Activated CD4-positive, alpha-beta T cell treated with anti-CD3 and anti-CD28 coated beads, Interleukin-10, Interleukin-2, amounts not matched to agents 100 ng/mL and 50 ng/mL, durations not matched to agents 16 hours and 8 hours (primary cell): ENCODE measurements at regions not wholly inside any gene's neighbourhood (a gene's known extent, or its start where the extent isn't known, plus 50 kb on each side); places are given as distances from the start of the nearest gene placed in this dataset.
"Not testable (repeated sequence)": the region's sequence is repeated elsewhere in the genome, so short reads cannot be mapped to it uniquely, and the experiment has no call there.

Experiments
- DNase-seq: peaks from one replicate; pipeline ENCODE4 v3.0.0-alpha.2; 2020

DNA sequence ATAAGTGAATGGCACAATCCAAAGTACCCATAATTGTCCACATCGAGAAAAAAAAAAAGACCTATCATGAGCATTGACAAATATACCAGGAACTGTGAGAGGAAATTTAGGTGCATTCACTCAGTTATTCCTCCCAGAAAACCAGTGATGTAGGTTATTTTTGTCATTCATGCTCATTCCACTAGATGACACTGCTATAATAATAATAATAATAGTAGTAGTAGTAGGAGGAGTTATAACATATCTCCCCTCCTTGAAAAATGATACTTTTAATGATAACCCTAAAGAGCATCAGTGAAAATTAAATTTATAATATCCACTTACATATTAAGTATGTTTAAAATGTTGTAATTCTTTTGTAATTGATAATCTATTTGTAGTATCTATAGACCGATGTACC, 463.9 kb upstream of the MIR17HG start:
- no peak for DNase-seq

DNA sequence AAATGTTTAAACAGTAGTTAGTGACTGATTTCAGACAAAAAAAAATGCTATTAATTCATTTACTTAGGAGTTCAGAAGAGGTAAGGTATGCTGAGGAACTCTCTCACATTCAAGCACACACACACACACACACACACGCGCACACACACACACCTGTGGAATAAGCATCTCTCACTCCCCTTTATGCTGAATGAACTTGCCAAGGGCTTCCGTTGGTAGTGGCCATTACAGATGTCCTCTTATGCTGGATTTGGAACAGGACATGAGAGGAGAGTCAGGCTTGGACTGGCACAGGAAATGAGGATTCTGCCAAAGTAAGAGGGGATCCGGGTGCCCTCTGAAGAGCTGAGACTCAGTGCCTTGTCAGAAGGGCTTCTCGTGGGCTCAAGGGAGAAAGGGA, 463.4 kb upstream of the MIR17HG start:
- DNase-seq = no peak

DNA sequence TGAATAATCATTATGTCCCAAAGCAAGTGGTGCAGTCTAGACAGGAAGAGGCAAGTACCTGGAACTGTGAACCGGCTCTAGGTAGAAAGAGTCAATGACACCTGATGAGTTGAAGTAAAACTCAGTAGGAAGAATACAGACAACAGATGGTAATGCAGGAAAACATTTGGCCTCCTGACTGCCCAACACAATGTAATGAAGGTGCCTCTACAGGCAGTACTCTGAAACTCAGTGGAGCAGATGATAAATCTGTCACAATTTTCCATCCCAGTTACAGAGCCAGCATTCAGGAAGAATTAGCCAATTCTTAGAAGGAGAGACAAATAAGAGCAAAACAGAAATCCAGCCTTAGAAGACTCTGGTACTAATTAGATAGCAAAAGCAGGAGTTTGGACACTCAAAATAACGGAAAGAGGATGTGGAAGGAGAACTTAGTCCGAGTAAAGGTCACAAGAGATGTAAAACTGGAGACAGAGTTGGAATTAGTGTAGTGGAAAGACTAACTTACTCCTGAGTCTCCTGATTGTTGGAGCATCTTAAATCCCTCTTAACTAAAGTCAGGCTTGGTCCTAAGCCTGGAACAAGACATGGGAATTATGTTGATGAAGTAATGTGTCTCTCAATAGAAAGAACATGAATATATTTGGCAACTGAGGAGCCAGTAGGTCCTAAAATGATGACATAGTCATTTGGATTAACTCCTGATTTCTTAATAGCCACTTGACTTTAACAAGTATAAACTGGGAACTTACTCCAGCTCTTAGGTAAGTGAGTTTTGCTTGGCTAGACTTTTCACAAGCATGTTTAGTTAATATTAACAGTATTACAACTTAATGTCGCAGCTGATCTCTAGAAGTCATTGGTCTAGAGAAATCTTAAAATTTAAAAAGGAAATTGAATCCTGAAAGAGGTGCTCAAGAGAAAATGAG, 457.3 kb upstream of the MIR17HG start:
- DNase-seq = no peak

DNA sequence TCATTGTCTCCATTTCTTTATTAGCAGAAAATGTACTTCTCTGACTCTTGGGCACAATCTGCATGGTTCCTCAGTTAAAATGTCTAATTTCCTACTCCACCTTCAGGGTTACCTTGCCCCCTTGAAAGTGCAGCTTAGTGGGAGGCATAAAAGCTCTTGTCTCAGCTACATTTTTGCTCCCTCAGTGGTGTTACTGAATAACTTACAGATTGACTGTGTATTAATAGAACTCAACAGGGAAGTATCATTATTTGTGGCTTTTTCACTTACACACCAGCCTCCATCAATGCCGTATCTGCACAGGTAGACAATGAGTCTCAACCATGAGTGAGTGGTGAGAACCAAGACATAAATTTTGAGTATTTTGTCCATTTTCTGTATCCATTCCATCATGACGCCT, 456.2 kb upstream of the MIR17HG start:
- DNase-seq = no peak

DNA sequence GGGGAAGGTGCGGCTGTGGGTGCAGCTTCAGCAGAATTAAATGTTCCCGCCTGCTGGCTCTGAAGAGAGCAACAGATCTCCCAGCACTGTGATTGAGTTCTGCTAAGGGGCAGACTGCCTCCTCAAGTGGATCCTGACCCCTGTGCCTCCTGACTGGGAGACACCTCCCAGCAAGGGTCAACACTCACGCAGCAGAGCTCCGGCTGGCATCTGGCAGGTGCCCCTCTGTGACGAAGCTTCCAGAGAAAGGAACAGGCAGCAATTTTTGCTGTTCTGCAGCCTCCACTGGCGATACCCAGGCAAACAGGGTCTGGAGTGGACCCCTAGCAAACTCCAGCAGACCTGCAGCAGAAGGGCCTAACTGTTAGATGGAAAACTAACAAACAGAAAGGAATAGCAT, 454.3 kb upstream of the MIR17HG start:
- DNase-seq = not testable (repeated sequence)

DNA sequence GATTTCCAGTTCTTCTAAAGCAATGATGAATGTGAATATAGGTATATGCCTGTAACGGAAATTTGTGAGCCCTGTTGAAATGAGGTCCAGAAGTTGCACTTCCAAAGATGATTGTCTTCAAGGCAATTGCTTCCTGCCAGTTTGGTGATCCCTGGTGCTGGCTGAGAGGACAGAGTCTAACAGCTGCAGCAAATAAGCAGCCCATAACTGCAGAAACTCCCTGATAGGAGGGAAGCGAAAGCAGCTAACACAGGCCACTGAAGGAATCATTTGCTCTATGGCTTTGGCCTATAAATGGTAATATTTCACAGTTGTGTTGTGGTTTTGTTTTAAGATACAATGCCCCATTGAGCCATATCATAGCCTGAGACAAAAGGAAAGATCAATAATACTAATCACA, 451.5 kb upstream of the MIR17HG start:
- no peak for DNase-seq

DNA sequence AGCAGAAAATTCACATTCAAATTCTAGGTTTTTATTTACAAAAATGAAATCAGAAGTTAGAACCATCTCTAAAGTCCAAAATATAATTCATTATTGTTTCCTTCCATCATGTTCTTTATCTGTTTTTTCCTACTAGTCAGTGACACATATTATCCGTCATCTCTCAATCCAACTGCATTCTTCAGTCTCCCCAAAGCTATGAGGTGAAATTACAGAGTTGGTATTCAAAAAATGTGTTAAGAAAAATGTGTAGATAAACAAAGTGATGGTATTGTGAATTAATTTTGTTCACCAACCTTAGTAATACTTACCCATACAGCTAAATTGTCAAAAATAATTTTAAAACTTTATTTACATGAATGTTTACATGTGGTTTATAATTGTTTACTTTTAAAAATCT, 448.7 kb upstream of the MIR17HG start:
- DNase-seq = no peak

DNA sequence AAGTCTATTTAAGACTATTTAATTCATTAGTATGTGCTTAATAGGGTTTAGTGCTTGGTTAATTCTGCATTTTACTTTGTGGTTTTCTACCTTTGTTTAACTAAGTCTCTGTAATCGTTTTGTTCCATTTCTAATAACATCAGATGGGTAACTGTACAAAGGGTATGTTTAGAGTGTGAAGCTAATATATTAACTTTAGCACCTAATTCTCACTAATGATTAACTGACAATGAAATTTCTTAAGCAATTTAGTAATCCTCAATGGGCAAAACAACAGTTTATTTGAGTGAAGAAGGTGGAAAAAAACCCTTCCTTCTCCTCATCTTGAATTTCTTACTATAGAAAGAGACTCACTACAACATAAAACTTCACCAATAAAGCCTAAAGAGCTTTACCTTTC, 448.1 kb upstream of the MIR17HG start:
- no peak for DNase-seq

DNA sequence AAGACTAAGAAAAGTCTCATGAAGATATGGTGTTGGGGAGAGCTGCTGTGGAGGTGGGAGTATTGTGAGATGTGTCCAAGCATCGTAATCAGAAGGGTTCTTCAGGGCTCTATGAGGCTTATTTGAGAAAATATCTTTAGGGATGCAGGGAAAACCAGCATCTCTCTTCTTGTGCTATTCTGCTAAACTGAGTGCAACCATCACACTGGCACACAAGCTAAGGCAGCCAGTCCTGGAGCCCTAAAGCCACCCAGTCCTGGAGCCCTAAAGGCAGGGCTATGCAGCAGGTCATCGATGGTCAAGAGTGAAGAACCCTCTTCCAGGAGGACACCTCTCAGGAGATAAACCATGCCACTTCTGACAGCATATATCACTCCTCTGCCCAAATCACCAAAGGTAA, 445.2 kb upstream of the MIR17HG start:
- DNase-seq = no peak

DNA sequence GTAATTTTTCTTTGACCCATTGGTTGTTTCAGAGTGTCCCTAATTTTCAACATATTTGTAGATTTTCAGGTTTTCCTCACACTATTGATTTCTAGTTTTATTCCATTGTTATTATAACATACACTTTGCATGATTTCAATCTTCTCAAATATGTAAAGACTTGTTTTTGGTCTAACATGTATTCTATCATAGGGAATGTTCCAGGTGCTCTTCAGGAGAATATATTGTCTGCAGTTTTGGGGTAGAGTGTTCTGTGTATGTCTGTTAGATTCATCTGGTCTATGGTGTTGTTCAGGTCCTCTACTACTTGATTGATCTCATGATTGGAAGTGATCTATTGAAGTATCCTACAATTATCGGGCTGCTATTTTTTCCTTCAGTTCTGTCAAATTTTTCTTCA, 440.9 kb upstream of the MIR17HG start:
- DNase-seq = no peak

DNA sequence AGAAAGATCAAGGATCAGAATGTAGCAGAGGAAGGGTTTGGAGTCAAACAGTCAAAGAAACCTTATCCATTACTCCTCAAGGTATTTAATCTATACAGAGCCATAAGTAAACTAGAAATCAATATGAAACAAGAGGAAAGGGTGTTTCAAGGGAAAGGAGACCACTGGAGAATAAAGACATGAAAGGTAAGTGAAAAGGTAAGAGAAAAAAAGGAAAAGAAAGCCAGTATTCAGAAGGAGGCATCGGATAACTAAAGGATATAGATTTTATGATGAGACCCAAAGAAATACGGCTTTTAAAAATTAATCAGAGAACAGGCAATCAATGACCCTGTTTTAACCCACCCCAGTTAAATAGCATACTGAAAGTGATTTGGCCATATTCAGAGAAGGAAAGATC, 438.7 kb upstream of the MIR17HG start:
- DNase-seq = no peak

DNA sequence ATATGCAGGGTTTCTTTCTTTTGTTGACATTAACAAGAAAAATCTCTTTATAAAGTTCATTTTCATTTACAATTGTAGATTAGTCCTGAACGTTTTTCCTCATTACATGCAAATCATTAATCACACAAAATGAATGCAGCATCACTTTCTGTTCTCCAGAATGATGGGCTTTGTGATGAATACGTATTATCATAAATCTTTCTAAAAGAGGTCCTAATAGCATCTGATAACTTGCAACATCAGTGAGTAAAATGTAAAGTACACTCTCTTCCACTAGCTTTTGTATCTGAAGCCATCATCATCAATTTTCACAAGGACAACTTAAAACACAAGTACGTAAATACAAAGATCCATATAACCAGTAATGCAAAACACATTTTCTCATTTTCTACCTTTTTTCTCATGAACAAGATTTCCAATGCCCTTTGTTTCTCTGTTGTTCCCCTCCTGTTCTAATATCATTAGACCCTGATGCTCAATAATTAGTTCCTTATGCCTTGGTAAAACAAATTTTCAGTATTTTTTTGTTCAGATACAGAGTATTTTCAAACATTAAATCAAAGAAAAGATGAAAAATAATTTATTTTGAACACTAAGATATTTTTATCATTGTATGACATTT, 437.4 kb upstream of the MIR17HG start:
- DNase-seq = no peak

DNA sequence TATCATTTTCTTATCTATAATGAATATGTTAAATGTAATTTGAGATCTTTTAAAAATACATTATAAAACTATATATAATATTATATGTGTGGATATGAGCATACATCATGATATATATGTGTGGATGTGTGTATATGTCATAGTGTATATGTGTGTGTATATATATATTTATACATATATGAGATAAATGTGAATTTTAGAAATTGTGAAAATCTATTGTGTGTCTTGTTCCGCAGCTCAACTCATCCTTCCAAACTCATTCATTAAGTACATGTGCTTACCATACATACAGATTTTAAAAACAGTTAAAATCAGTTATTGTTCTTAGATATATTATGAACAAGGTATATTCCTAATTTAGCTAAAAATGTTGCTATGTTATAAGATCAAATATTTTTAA, 435.2 kb upstream of the MIR17HG start:
- DNase-seq = no peak

DNA sequence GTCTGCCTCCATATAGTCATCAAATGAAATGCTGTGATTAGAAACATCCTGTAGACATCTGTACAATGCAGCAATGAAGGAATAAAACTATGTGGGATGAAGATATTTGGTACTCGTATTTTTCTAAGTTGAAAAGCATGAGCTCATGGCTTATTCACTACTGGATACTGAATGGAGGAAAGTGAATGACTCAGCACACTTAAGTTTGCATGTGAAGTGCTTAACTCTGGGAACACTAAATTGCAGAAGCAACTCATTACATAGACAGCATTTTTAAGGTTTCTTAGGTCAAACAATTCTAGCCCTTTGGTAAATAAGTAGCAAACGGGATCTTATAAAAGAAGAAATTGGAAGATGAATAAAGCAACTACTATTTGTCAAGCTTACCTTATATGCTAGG, 429.0 kb upstream of the MIR17HG start:
- no peak for DNase-seq

DNA sequence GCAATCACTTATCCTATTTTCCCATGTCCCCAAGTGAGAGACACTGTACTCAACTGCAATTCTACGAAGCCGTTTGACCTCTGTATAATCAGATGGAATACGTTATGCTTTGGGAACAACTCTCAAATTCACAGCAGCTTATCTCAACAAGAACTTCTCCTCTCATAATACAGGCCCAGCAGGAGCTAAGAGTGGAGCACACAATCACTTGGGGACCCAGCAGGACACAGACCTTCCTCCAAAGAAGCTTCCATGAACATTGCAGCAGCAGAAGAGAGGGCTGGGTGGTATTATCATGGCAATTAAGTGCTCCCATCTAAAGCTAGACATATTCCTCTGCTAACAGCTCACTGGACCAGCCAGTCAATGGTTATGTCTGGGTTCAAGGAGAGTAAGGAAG, 428.3 kb upstream of the MIR17HG start:
- DNase-seq = no peak

DNA sequence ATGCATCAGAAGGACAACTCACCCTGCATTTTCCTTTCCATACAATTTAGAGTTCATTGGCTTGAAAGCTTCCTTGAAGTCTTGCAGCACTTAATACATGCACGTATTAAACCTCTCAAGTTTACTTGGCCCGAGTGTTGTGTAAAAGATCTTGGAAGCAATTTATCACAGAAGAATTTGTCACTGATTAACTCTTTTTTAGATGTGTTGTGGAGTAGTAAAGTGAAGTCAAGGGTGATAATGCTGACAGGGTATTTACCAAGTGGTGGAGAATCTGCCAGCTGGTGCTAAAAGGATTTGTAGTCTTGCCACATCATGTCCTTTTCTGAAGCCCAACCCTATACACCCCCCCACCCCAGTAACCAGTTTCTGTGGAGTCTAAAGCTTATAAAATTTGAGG, 421.0 kb upstream of the MIR17HG start:
- DNase-seq = no peak

DNA sequence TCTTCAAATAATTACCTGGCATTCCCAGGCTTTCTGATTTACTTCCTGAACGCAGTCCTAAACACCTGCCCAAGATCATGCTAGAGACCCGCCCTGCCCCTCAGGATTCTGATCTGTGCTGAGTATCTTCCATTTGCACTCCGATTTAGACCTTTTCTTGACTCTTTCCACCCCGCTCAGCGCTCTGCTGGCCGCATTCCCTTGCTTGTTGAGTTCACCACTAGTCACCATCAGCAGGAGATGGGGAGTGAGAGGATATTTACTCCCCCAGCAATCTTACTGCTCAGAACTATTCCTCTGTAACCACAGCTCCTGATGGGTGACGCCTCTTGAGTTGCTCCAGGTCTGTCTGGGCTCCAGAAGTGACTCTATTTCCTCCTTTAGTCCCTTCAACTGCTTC, 419.4 kb upstream of the MIR17HG start:
- no peak for DNase-seq

DNA sequence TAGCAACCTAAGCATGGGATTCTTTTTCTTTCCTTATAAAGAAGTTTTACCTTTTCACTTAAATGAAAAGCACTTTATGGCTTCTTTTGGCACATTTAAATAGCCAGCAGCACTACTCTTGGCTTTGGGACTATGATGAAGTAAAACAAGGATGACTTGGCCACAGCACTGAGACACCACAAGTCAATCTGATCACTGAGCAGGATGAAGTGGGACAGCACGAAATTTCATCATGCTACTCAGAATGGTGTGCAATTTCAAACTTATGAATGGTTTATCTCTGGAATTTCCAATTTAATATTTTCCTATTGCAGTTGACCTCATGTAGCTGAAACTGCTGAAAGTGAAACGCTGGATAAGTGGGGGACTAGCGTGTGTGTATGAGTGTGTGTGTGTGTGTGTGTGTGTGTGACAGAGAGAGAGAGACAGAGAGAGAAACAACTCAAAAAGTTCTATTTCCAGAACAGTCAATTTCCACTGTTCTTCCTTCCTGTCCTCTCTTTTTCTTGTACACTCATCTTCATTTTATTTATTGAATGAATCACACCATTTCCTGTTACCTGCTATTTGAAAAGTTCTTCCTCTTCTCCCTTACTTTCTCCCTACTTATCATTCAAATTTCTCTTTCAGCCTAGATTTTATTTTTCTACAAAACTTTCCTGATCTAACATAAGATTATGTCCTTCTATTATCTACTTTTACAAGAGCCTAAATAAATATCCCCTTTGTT, 414.2 kb upstream of the MIR17HG start:
- DNase-seq = no peak

DNA sequence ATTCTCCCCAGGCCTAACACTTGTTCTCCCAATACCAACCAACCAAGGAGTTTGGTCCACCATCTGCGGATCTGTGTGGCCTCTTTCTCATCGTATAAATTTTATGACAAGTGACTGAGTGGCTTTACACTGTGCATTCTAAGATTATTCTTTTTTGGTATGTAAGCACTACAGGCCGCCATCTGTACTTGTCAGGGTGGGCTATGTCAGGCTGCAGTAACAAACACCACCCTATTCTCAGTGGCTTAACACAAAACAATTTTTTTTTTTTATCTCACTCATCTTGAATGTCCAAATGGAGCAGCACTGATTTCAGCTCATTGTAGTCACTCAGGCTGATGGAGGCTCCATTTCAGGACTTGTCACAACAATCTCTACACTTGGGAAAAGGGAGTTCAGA, 412.7 kb upstream of the MIR17HG start:
- no peak for DNase-seq

DNA sequence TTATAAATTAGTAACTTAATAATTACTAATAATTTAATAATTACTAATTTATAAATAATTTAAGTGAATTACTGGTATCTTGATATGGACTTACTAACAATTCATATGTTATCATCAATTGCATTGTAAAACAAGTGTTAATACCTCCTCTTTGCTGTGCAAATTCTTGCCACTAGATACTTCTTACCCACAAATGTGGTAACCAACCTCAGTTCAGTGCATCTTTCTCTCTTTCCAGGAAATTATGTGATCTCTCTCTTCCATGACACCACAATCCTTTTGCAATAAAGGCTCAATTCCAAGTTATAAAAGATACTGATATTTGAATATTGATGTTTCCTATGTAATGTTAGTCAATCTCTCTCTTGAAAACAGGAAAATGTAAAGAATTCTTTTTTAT, 408.6 kb upstream of the MIR17HG start:
- DNase-seq = no peak

DNA sequence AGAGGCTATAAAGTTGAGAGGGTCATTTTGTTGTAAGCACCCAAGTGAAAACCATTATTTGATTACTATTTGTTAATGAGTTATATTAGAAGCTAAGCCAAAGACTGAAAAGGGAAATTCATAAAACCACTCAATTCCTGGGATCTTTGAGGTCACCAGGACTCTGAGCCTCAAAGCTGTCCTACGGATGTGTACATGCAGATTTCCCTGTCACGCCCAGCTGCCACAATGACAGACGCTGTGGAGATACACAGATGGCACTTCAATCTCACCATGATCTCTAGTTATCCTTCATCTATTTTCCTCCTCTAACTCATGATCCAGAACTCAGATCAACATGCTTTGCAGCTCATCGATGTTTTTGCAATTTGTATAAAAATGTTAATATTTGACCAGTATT, 403.5 kb upstream of the MIR17HG start:
- DNase-seq = no peak

DNA sequence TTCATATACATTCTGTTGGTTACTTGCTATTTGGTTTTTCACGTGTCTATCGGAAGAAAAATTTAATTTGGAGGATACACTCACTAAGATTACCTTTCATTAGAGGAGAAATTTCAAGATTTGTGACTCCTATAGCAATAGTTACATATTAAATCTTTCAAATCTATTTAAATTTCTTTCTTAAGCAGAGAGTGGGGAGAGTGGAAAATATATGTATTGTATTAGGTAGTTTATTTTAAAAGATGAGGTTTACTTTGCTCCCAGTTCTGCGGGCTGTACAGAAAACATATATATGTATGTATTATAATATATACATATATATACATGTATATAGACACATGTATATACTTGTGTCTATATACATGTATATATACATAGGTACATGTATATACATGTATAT, 402.3 kb upstream of the MIR17HG start:
- not testable (repeated sequence) for DNase-seq

DNA sequence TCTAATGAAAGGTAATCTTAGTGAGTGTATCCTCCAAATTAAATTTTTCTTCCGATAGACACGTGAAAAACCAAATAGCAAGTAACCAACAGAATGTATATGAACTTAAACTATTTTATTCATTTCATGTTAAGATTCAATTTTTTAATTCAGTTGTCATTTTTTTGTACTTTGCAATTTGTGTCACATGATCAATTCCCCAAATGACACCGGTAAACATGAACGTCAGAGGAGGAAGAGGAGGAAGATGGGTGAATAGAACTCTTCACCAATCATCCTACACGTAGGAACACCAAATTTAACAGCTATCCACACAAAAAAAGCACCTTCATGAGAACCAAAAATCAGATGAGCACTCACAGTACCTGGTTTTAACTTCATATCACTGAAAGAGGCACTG, 401.4 kb upstream of the MIR17HG start:
- not testable (repeated sequence) for DNase-seq

DNA sequence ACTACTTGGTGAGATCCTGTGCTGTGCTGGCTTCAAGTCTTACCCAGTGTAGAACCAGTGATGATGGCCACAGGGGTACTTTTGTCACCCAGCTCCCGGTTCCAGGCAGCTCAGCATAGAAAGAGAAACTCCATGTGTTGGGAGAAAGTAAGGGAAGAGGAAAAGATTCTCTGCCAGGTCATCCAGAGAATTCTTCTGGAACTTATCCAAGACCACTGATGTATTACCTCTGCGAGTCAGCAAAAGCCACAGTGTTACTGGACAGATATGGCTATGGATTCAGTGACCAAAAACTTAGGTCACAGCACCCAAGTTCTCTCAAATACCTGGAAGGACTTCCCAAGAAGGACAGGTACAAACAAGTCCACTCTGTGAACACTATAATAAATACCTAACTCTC, 399.5 kb upstream of the MIR17HG start:
- DNase-seq = no peak
